Thyroid gland (tissue), 4 donors: ENCODE measurements at regions not wholly inside any gene's neighbourhood (a gene's known extent, or its start where the extent isn't known, plus 50 kb on each side); places are given as distances from the start of the nearest gene placed in this dataset.

Experiments used
- DNase-seq, 2 donors: peaks; one replicate each; pipeline ENCODE4 v3.0.0-alpha.2; 2019
- H3K27ac ChIP-seq, 3 donors: fragments of 200-600 bp; sonication (generic); 1 replicate in 2 of 3; 2 replicates in 1 of 3; pipeline ENCODE4 v1.5.1; 2016 to 2019; ENCODE audit warnings: mild to moderate bottlenecking in 1 of 3, moderate library complexity in 1 of 3
- H3K27me3 ChIP-seq: fragments of 200-600 bp; sonication (generic); one replicate; pipeline ENCODE4 v1.5.1; 2019
- H3K36me3 ChIP-seq, 2 donors: fragments of 200-600 bp; sonication (generic); one replicate each; pipeline ENCODE4 v1.5.1; 2016 to 2019
- H3K4me1 ChIP-seq, 2 donors: fragments of 200-600 bp; sonication (generic); one replicate each; pipeline ENCODE4 v1.5.1; 2017 to 2019
- H3K4me3 ChIP-seq, 3 donors: fragments of 200-600 bp; sonication (generic); replicated peaks in 1 of 3; 1 replicate in 2 of 3; 2 replicates in 1 of 3; pipeline ENCODE4 v1.5.1; 2016; ENCODE audit warnings: mild to moderate bottlenecking in 1 of 3
- H3K9me3 ChIP-seq: fragments of 200-600 bp; sonication (generic); one replicate; pipeline ENCODE4 v1.5.1; 2017
- POLR2A ChIP-seq, 2 donors: fragments of 450-650 bp; IDR thresholded peaks; one replicate each; pipeline ENCODE4 v1.6.1; 2017; ENCODE audit warnings: antibody characterized with exemption in 2 of 2, mild to moderate bottlenecking in 2 of 2, moderate library complexity in 1 of 2
- WGBS, 2 donors: methylation state at CpG; one replicate each; pipeline ENCODE4 v1.1.5; 2017; 5-methylcytosine and 5-hydroxymethylcytosine counted together
- intact Hi-C: fragments of 100-400 bp; cut with DNase I; formaldehyde crosslinking; loops from one replicate; pipeline ENCODE4 v1.15.1; 2023
- TF ChIP-seq, protein P1 (sequence below), 6 experiments: fragments of 200-600 bp in 3 of 6; fragments of 450-650 bp in 3 of 6; sonication (generic) in 3 of 6; IDR thresholded peaks; one replicate each; pipeline ENCODE4 v1.5.1; 2016 to 2019; ENCODE audit warnings: antibody characterized with exemption in 6 of 6, mild to moderate bottlenecking in 2 of 6, inconsistent platforms in 1 of 6, moderate library complexity in 1 of 6

DNA sequence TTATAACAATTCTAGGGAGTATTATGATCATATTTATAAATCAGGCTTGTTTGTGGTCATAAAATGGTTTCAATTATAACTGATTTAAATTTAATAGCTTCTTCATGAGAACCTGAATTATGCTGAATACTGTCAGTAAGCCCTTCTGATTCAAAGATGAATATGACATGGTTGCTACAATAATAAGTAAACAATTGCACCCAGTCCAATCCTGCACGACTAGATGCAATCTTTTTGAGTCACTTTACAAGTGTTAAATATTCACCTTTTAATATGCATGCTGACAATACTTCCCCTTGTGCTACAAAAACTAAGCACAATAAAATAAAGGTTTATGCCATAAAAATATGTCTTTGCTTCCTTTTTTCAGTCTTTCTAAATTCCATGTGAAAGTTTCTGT, 325.2 kb downstream of the KCNJ3 start:
- intact Hi-C loops: no loop called here
- Histone ChIP-seq H3K9me3 (no peaks in the 10 kb centered on the region), H3K27ac (no peak overlapping the region), H3K4me3 (no peak overlapping the region), H3K27me3 (no peaks in the 10 kb centered on the region), H3K4me1 (no peaks in the 10 kb centered on the region), H3K36me3 (no peaks in the 10 kb centered on the region)
- no peak for DNase-seq
- TF ChIP-seq, protein P1, sequence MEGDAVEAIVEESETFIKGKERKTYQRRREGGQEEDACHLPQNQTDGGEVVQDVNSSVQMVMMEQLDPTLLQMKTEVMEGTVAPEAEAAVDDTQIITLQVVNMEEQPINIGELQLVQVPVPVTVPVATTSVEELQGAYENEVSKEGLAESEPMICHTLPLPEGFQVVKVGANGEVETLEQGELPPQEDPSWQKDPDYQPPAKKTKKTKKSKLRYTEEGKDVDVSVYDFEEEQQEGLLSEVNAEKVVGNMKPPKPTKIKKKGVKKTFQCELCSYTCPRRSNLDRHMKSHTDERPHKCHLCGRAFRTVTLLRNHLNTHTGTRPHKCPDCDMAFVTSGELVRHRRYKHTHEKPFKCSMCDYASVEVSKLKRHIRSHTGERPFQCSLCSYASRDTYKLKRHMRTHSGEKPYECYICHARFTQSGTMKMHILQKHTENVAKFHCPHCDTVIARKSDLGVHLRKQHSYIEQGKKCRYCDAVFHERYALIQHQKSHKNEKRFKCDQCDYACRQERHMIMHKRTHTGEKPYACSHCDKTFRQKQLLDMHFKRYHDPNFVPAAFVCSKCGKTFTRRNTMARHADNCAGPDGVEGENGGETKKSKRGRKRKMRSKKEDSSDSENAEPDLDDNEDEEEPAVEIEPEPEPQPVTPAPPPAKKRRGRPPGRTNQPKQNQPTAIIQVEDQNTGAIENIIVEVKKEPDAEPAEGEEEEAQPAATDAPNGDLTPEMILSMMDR (IDR thresholded peaks at IDR 0.05): no peak
- no peak for TF ChIP-seq POLR2A (IDR thresholded peaks at IDR 0.05)
- WGBS, 2 donors: 81 to 83% methylated on average over 1 of the region's 1 CpG

- no peaks in the 10 kb centered on the region for H3K4me1 ChIP-seq
- H3K4me3 ChIP-seq: no peak overlapping the region
- no peaks in the 10 kb centered on the region for H3K27me3 ChIP-seq
- H3K36me3 ChIP-seq: no peaks in the 10 kb centered on the region
- no peak overlapping the region for H3K27ac ChIP-seq
- TF ChIP-seq, protein P1 (IDR thresholded peaks at IDR 0.05): no peak
- no peak for TF ChIP-seq POLR2A (IDR thresholded peaks at IDR 0.05)
- H3K9me3 ChIP-seq: no peaks in the 10 kb centered on the region
- intact Hi-C loops: no loop called here
- no peak for DNase-seq
Observed at GRCh38 chr2:155022531-155022930, 324.0 kb downstream of the KCNJ3 start.

DNA sequence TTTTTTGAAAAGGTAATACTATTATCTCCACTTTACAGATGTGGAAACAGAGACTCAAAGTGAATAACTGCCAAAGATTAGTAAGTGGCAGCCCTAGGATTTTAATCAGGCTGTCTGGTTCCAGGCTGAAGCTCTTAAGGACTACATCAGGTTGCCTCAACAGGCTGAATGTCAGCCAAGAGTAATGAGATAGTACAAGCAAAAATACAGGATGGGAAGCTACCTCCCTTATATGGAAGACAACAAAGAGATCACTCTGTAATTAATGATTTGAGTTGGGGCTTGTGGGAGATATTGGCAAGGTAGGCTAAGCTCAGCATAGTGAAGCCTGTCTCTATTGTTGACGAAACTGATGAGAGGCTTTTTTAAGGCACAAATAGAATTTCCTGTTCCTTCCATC, 323.1 kb downstream of the KCNJ3 start:
- Histone ChIP-seq H3K4me3 (no peak overlapping the region), H3K27me3 (no peaks in the 10 kb centered on the region), H3K27ac (no peak overlapping the region), H3K9me3 (no peaks in the 10 kb centered on the region), H3K36me3 (no peaks in the 10 kb centered on the region), H3K4me1 (no peaks in the 10 kb centered on the region)
- TF ChIP-seq, protein P1 (IDR thresholded peaks at IDR 0.05): no peak
- 75 to 84% methylated on average over 1 of the region's 1 CpG for WGBS, 2 donors
- no peak for DNase-seq
- intact Hi-C loops: no loop called here

GRCh38 chr2:155020246-155020645, 321.8 kb downstream of the KCNJ3 start:
- 75 to 80% methylated on average over 1 of the region's 1 CpG for WGBS, 2 donors
- no peak overlapping the region for H3K27ac ChIP-seq
- no peak for DNase-seq

DNA sequence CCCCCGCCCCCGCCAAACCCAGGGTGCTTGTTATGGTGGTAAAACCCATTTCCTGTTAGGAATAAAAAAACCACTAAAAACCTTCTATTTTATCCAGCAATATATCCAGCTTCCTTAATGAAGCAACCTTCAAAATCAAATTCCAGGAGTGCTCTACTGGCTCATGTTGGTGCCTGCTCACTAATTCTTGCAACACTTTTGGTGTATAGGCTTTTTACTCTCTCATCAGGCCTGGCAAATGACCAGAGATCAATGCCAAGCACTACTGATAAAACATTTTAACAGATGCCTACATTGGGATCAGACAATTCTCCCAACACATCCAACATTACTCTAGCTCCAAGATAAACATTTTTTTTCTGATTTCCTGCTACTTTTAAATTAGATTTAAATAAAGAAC, 312.4 kb downstream of the KCNJ3 start:
- 73 to 85% methylated on average over 2 of the region's 2 CpGs for WGBS, 2 donors
- H3K36me3 ChIP-seq: no peaks in the 10 kb centered on the region
- H3K4me1 ChIP-seq: no peaks in the 10 kb centered on the region
- no peaks in the 10 kb centered on the region for H3K27me3 ChIP-seq
- H3K4me3 ChIP-seq: no peak overlapping the region
- no peak overlapping the region for H3K27ac ChIP-seq
- no peak for DNase-seq
- H3K9me3 ChIP-seq: no peaks in the 10 kb centered on the region
- no peak for TF ChIP-seq POLR2A (IDR thresholded peaks at IDR 0.05)
- TF ChIP-seq, protein P1 (IDR thresholded peaks at IDR 0.05): no peak
- intact Hi-C loops: no loop called here

More at GRCh38 chr2:155020246-155020645, 321.8 kb downstream of the KCNJ3 start:
- H3K4me3 ChIP-seq: no peak overlapping the region
- intact Hi-C loops: no loop called here
- H3K36me3 ChIP-seq: no peaks in the 10 kb centered on the region
- no peaks in the 10 kb centered on the region for H3K27me3 ChIP-seq
- no peaks in the 10 kb centered on the region for H3K9me3 ChIP-seq
- TF ChIP-seq, protein P1 (IDR thresholded peaks at IDR 0.05): no peak
- TF ChIP-seq POLR2A (IDR thresholded peaks at IDR 0.05): no peak
- H3K4me1 ChIP-seq: no peaks in the 10 kb centered on the region
